ENCODE measurements at regions not wholly inside any gene's neighbourhood (a gene's known extent, or its start where the extent isn't known, plus 50 kb on each side); places are given as distances from the start of the nearest gene placed in this dataset.
A peak's percentile ranks its signal among the peaks of the same experiment; 100 is the strongest.
"Not testable (repeated sequence)": the region's sequence is repeated elsewhere in the genome, so short reads cannot be mapped to it uniquely, and the experiment has no call there.

DNA sequence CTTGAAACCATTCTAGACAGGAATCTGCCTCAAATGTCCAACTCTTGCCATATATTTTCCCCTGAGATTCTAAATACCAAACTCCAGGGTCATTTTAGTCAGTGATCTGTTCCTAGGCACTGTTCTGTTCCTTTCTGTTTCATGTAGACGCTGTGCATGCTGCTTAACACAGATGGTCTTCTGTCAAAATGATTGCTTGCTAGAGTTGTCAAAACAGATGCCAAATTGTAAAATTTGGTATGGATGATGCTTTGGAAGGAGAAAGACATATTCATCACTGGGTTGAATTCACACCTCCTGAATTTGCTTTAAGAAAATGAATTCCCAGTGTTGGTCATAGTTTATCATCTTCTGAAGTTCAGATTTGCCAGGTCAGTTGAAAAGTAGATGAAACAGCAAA is 425.9 kb downstream of the ETS1 start:
- no peak for DNase-seq (ENCODE audit: low read depth)

DNA sequence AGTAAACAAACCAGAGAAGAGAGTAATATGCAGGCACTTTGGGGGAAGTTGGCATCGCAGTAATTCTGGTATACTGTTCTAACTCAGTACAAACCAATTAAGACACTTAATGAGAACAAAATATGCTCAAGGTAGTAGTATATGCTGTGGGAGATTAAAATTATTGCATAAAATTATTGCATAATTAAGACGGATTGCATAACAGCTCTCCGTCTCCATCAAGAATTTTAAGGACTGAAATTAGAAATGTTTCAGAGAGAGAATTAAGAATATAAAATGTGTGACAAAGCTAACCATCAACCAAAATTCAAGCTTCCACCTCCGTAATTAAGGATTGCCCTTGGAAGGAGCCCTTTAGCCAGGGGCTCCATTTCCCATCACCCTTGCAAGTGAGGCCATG is 428.5 kb downstream of the ETS1 start:
- DNase-seq (ENCODE audit: low read depth), result no peak

DNA sequence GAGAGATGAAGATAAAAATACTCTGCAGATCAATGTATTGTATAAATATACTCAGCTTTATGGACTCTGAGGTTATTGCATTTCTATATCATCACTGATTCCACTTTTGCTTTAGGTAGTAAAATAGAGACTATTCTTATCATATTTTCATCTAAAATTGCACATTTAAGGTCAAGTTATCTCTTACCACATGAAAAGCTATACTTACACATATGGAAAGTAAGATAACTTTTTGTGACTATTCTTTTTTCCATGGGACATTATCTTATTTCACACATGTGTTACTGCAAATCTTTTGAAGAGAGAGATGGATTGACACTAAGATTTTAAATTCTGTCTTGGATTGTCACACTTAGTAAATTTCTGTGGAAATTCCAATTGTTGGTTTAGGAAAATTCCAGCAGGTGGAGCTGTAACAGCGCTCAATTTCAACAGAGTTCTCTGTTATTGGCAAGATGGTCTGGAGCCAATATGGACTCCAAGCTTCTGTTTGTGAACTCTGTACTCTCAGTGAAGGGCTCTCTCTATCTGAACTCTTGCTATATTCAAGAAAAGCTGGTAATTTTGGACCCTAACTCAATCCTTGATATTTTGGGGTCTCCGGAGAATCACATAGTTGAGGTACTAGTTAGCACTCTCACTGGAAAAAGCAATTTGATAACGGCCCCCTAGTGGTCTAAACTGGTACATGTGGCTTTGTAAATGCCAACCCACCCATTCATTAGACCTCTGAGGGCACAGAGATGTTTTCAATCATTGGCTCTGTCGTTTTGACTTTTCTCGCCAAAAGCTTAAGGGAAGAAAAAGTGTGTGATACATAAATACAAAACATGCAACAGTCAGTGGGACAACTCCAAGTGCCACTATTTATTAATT is 429.7 kb downstream of the ETS1 start:
- peak; percentile 79 for DNase-seq (ENCODE audit: low read depth)

DNA sequence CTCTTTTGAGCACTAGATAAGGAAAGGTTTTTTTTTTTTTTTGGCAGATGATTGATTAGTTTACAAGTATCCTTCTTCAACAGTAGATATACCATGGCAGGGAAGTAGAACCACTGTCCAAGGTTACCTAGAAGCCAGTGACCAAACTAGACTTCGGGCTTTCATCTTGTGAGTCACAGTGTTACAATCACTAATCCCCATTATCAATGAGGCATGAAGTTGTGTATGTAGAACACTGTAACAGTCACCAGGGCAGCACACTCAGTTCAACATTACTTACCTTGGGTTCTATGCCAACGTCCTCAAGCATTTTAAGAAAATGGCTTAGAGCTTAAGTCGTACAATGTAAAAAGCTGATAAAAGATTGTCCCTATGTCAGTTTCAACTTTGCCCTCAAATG is 430.9 kb downstream of the ETS1 start:
- peak; percentile 97 for DNase-seq (ENCODE audit: low read depth)

DNA sequence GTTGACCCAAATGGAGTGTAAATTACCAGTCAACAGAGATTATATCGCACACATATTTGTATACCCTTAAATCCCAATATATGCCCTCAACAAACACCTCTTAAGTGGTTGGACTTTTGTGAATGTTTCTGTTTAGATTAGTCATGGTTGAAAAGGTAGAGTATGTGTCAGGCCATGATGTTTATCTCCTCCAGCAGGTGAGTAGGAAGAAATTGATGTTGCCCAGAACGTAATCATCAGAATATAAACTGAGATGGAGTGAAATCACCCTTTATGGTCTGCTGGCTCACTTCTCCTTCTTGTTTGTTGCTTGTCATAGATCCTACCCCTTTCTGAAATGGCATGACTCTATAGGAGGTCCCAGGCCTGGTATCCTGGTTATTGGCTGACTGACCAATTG is 431.8 kb downstream of the ETS1 start:
- peak; percentile 42 for DNase-seq (ENCODE audit: low read depth)

DNA sequence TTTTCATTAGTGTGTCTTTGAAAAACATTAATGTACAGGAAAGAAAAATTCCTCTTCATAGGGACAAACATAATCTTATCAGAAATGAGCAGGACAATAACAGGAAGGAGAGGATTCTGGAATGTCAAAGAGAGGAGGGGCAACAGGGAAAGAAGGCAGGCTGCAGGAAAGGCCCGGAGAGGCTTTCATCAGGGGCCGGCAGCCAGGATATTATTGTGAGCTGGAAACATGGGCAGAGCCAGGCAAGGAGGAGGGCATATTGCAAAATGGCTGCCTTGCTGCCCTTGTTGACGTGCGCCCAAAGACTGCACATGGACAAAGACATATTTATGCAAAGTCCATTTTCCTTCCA is 433.7 kb downstream of the ETS1 start:
- no peak for DNase-seq (ENCODE audit: low read depth)

DNA sequence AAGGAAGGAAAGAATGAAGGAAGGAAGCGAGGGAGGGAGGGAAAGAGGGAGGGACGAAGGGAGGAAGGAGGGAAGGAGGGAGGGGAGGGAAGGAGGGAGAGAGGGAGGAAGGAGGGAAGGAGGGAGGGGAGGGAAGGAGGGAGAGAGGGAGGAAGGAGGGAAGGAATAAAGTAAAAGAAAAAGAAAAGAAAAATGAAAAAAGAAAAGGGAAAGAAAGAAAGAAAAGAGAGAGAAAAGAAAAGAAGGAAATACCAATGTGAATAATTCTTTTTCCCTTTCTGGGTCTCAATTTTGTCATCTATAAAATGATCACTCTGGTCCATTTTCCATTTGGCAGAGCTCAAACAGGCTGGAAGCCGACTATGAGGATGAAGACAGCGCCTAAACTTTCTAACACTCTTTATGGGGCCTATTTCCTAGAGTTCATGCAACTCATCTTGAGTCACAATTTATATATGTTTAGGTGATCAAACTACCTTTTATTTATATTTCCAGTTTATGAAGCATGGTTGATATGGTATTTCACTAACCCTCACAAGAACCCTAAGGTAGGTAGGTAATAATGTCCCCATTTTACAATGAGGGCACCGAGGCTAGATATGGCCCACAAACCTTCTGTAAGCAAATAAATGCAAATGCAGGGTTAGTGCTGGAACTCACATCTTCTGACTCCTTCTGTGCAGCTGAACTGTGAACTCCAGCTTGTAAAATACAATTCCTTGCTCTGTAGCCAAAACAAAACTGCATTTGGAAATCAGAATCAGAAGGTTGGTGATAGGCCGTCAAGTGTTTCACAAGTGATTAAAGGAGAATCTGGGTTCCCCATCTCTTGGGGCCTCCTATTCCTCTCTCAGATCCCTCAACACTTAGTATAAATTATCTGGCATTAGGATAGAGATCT is 434.3 kb downstream of the ETS1 start:
- DNase-seq (ENCODE audit: low read depth), result no peak

DNA sequence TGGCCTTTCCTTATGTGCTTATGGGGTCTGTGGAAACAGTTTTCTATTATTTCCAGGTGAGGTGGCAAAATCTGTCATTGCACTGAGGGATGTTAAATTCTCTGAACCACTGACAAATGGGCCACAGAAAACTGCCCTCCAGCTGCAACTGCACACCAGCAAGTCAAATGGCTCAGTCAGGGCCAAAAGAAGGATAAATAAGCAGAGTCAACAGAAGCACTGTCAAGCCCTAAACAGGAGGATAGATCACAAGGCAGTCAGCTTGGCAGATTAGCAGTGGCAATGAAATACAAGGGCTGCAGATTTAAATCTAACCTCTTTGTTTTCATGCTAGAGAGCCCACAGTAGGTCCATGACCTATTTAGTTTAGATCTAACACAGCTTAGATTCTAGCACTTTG is 435.6 kb downstream of the ETS1 start:
- DNase-seq (ENCODE audit: low read depth), result no peak

DNA sequence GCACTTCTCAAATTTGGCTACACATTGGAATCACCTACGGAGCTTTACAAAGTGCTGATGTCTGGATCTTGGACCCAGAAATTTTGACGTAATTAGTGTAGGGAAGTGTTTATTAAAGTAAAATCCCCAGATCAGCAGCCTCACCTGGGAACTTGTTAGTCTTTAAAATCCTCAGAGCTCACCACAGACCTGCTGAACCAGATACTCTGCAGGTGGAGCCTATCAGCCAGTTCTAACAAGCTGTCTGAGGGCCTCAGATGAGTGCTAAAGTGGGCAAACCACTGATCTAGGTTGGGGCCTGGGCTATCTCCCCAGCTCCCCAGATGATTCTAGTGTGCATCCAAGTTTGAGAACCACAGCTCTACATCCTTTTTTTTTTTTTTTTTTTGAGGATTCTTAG is 436.0 kb downstream of the ETS1 start:
- DNase-seq (ENCODE audit: low read depth), result no peak

DNA sequence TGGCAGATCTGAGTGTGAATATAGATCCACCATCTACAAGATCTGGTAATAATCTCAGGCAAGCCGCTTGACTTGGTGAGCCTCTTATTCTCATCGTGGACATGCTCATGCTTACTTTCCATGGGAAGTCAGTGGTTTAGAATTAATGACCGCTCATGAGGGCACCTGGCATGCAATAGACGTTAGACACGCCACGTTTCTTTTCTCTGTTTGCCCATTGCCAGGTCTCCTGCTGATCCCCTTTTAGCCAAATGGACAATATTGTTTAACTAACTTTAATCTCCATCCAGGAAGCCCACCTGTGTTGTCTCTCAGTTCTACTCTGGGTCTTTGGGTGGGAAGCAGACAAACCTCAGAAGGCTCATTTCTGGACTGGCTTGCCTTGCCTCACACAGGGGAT is 439.1 kb downstream of the ETS1 start:
- no peak for DNase-seq (ENCODE audit: low read depth)

DNA sequence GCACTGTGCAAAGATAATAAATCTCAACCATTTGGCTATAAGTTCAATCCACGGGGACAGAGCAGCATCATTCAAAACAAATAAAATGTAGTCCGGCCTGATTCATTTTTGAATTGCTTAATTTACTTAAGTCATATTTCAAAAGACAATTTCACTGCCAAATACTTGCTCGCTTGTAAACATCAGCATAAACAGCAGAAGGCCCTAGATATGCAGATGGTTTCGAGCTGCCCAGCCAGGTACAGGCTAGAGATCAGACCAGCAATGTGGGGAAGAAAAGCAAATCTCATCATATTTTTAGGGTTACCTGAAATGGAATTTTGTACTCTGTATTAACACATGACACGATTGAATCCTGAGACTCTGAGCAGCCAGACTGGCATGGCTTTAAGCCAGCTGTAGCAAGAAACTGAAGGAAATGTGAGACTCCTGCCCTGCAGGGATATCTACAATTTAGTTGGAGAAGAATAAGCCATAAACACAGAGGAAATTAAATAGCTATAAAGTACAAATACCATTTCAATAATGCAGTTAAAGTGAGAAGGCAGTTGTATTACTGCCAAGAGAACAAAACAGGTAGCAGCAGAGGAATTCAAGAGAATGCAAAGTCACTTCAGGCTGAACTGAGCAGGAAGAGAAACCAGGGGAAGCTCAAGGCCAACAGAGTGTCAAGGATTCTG is 440.3 kb downstream of the ETS1 start:
- peak; percentile 68 for DNase-seq (ENCODE audit: low read depth)

DNA sequence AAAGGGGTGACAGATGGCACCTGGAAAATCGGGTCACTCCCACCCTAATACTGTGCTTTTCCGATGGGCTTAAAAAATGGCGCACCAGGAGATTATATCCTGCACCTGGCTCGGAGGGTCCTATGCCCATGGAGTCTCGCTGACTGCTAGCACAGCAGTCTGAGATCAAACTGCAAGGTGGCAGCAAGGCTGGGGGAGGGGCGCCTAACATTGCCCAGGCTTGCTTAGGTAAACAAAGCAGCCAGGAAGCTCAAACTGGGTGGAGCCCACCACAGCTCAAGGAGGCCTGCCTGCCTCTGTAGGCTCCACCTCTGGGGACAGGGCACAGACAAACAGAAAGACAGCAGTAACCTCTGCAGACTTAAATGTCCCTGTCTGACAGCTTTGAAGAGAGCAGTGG is 447.1 kb downstream of the ETS1 start:
- not testable (repeated sequence) for DNase-seq (ENCODE audit: low read depth)

DNA sequence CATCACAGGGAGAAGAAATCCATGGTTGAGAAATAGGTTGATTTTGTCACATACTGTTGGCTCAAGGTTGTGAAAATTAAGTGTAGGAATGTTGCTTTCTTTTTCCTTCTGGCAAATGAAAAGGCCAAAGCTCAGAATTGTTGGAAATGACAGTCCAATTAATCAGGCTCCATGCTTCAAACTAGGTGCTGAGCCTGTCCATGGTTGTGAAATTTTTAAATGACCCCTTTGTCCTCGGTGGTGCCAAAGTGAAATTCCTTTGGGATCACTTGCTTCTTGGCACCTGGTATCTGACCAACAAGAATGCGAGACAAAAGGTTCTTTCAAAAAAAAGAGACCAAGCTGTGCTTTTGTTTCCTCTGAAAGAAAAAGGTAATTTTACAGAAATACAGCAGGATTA is 451.9 kb downstream of the ETS1 start:
- peak; percentile 86 for DNase-seq (ENCODE audit: low read depth)

DNA sequence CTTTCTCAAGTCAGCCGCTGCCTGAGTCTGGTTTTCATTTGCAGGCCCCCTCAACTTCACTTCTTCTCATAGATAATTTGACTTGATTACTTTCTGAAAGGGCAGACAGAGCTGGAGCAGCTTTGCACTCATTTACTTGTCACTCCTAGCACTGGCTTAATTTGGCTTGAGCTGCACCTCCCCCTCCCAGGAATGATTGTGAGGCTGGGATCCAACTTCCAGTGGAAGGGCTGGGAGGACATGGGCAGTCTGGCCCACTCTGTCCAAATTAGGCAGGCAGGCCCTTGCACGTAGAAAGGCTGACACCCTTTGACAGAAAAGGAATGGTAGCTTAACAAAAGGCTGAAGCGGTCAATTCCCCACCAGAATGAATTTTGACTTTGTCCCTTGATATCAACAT is 453.9 kb downstream of the ETS1 start:
- DNase-seq (ENCODE audit: low read depth), result no peak

DNA sequence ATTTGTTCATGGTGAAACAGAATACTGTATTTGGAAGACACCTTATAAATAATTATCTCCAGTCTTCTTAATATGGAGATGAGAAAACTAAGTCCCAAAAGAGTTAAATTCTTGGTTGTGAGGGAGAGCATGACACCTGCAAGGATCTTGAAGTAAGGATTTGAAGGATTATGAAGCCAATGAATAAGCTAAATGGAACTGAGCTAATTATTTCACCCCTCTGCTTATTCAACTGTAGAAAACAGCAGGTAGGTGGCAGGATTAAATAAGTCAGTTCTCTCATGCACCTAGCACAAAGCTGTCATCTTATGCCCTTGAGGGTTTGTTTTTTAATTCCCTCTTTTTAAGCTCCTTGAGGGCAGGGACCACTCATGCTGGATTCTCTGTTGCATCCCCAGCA is 457.3 kb downstream of the ETS1 start:
- DNase-seq (ENCODE audit: low read depth), result no peak

DNA sequence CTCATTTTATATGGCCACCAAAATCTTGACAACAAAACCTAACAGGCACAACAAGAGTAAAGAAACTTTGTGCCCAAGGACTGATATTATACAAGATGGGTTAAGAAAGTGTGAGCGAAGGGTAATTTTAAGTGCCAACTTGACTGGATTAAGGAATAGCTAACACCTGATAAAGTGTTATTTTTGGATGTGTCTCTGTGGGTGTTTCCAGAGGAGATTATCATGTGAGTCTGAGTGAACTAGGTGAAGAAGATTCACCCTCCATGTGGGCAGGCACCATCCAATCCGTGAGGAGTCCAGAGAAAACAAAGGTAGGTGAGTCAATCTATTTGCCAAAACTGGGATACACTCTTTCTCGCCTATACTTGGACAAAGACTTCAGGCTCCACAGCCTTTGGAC is 461.6 kb downstream of the ETS1 start:
- no peak for DNase-seq (ENCODE audit: low read depth)

DNA sequence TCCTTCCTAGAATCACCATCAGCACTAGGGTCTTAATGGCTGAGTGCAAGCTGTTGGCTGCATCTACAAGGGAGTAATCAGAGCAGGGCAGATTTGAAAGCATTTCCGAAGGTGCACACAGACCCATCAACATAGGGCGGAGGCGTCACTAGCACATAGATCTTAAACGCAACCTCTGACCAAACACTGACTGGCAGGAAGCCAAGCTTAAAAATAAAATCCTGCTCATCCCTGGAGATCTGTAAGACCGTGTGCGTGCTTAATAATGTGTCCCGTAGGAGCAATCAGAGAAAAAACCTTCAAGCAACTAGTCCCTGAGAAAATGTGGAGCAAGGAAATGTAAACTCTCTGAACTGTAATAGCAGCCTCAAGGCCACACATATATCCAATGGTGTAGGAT is 470.5 kb downstream of the ETS1 start:
- DNase-seq (ENCODE audit: low read depth), result no peak

DNA sequence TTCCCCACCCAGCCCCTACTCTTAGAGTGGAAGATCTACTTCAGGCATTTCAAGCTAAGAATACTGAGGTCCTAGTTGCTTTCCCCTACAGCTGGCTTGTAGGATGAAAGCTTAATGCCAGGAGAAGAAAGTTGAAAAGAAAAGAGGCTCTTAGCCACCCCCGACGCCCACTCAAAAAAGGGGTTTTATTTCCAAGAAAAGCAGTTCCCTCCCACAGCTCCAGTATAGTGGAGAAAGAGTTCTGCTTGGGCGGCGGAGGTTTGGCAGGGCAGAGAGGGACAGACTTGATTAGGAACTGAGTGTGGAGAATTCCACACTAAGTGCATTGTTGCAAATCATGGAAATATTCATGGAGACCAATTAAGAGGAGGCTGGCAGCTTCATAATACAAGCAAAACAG is 470.9 kb downstream of the ETS1 start:
- no peak for DNase-seq (ENCODE audit: low read depth)

DNA sequence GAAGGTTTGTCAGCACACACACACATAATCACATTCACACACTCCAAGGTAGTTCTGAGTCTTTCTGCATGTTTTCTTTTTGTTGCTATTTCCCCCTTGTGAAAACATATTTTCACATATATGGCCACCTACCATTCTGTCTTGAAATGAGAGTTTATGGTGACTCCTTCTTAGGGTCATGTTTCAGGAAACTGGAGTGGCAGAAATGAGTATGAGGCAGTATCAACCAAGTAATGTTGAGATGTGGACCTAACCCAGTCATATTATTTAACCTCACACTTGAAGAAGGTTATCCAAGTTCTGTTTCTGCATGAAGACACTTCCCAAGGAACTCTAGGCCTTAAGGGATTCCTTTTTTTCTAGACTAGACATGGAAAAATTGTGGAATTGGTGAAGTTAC is 481.4 kb downstream of the ETS1 start:
- DNase-seq (ENCODE audit: low read depth), result no peak

DNA sequence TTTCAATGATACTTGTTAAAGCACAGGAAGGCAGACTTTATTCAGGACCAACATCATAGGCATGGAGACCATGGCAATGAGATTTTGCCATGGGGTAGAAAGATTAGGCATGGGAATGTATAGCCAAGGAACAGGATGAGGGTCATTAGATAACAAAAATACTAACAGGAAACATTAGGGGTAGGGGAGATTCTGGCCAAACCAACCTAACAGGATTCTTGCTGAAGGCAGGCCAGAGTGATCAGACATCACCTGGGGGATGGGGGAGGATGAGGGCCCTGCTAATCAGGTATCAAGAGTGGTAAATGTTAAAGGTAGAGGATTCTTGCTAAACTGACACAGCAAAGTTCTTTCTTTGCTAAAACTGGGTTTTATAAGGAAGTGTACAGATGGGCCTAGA is 481.8 kb downstream of the ETS1 start:
- DNase-seq (ENCODE audit: low read depth), result no peak

DNA sequence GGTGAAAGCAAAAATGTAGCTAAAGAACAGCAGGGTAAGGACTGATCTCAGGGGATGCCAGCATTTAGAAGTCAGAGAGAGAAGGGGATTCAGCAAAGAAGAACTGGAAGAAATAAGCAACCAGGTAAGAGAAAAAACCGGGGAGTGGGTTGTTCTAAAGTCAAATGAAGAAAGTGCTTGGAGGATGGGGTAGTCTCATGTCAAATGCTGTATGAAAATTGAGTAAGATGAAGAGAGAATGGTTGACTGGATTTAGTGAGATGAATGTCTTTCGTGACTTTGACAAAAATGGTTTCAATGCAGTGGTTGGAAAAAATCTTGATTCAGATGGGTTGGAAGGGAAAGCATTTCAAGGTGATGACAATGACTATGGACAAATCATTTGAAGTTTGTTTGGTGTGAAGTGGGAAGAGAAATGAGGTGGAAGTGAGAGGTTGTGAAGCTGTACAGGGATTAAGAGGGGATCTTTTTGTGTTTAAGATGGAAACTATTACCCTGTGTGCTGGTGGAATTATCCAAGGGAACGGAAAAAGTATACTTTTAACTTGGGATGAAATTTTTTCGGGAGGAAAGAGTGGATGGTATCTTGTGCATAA is 484.0 kb downstream of the ETS1 start:
- DNase-seq (ENCODE audit: low read depth), result no peak

DNA sequence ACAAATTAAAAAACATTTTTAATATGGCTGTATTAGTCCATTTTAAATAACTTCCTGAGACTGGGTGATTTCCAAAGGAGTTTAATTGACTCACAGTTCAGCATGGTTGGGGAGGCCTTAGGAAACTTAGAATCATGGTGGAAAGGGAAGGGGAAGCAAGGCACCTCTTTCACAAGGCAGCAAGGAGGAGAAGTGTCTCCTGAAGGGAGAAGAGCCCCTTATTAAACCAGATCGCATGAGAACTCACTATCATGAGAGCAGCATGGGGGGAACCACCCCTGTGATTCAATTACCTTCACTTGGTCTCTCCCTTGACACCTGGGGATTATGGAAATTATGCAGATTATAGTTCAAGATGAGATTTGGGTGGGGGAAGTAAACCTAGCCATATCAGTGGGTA is 488.6 kb downstream of the ETS1 start:
- DNase-seq (ENCODE audit: low read depth), result no peak
